Skeletal muscle tissue (tissue), 3 donors: ENCODE measurements at regions not wholly inside any gene's neighbourhood (a gene's known extent, or its start where the extent isn't known, plus 50 kb on each side); places are given as distances from the start of the nearest gene placed in this dataset.
"Not testable (repeated sequence)": the region's sequence is repeated elsewhere in the genome, so short reads cannot be mapped to it uniquely, and the experiment has no call there.

ENCODE experiments used
- H3K27ac ChIP-seq: one replicate; pipeline ENCODE4 v1.7.0; 2013; ENCODE audit warnings: mild to moderate bottlenecking, low read depth, low read length, inconsistent platforms
- H3K27me3 ChIP-seq, 3 donors: one replicate each; pipeline ENCODE4 v1.7.0; 2013; ENCODE audit warnings: low read length in 3 of 3; ENCODE audit not compliant: control insufficient read depth in 3 of 3, insufficient read depth in 3 of 3
- H3K36me3 ChIP-seq, 3 donors: one replicate each; pipeline ENCODE4 v1.7.0; 2013; ENCODE audit warnings: low read length in 3 of 3; ENCODE audit not compliant: control insufficient read depth in 3 of 3, insufficient read depth in 3 of 3
- H3K4me1 ChIP-seq, 3 donors: one replicate each; pipeline ENCODE4 v1.7.0; 2013; ENCODE audit warnings: low read length in 3 of 3, mild to moderate bottlenecking in 3 of 3; ENCODE audit not compliant: control insufficient read depth in 3 of 3, insufficient read depth in 3 of 3
- H3K4me3 ChIP-seq, 3 donors: one replicate each; pipeline ENCODE4 v1.7.0; 2013; ENCODE audit warnings: low read length in 3 of 3
- H3K9ac ChIP-seq, 3 donors: one replicate each; pipeline ENCODE4 v1.7.0; 2013; ENCODE audit warnings: low read length in 3 of 3, mild to moderate bottlenecking in 3 of 3, moderate library complexity in 2 of 3, low read depth in 1 of 3
- H3K9me3 ChIP-seq, 3 donors: one replicate each; pipeline ENCODE4 v1.7.0; 2013; ENCODE audit warnings: low read length in 3 of 3; ENCODE audit not compliant: control insufficient read depth in 3 of 3
- donor health status: Osteomylitis.

DNA sequence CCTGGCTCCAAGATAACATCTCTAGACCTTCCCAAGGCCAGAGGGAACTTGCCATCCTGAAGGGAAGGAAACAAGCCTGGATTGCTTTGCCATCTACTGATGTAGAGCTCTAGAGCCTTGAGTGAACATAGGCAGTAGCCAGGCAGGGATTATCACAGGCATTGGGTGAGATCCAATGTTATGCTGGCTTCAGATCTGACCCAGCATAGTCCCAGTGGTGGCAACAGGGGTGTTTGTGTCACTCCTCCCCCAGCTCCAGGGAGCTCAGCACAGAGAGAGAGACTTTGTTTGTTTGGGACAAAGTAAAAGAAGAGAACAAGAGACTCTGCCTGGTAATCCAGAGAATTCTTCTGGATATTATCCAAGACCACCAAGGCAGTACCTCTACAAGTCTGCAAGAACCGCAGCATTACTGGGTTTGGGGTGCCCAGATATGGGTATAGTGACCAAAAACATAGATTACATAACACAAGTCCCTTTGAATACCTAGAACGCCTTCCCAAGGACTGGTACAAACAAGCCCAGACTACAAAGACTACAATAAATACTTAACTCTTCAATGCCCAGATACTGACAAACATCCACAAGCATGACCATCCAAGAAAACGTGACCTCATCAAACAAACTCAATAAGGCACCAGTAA, 137.6 kb upstream of the DAPK1 start:
- H3K27me3 ChIP-seq: no peaks in the 10 kb centered on the region
- H3K4me1 ChIP-seq: no peaks in the 10 kb centered on the region
- H3K4me3 ChIP-seq: no peak overlapping the region
- no peaks in the 10 kb centered on the region for H3K36me3 ChIP-seq
- H3K9me3 ChIP-seq: peaks cover 0 to 3% (median 0%) of the 10 kb centered on the region in 3 donors
- H3K27ac ChIP-seq: no peak overlapping the region
- no peak overlapping the region for H3K9ac ChIP-seq

DNA sequence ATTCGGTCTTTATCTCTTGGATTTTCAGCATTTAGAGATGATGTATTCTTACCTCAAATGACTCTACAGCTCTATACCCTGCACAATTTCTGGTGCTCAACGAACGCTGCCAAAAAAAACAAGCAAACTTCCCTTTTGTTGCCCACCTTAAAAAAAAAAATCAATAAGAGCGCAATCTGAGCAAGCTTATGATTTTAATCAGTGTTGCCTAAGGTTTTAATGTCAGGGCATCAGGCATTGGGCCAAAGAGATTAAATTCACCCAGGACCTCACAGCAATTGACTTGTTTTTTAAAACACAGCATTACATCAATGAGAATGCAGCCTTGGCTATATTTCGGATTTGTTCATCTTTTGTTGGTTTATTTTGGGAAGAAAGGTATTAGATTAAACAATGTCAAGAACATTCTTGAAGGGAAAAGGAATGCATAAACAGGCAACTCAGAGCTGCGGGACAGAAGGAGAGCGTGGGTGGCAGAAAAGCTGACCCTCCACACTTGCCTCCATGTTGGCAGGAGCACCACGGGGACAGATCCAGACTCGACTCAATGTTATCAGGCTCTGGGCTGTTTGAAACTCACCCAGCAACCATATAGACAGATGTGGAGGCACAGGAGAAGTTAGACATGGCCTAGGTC, 127.5 kb upstream of the DAPK1 start:
- H3K36me3 ChIP-seq: no peaks in the 10 kb centered on the region
- no peak overlapping the region for H3K9ac ChIP-seq
- H3K27ac ChIP-seq: no peak overlapping the region
- H3K9me3 ChIP-seq: no peaks in the 10 kb centered on the region
- H3K4me1 ChIP-seq: no peaks in the 10 kb centered on the region
- H3K27me3 ChIP-seq: peaks cover 0 to 6% (median 0%) of the 10 kb centered on the region in 3 donors
- H3K4me3 ChIP-seq: no peak overlapping the region

DNA sequence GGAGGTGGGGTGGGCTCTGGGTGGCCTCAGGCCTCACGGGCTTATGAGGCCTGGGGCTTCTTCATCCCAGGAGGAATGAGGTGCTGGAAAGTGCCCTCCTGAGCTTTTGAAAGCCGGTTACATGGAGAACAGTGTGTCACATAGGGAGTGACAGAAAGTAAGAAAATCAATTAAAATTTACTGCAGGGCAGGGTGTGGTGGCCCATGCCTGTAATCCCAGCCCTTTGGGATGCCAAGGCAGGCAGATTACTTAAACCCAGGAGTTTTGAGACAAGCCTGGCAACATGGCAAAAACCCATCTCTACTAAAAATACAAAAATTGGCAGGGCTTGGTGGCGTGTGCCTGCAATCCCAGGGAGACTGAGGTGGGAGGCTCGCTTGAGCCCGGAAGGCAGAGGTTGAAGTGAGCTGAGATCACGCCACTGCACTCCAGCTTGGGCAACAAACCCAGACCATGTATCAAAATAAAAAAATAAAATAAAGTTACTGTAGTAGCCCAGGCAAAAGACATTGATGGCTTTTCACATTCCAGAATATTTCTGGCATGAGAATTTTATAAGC, 125.8 kb upstream of the DAPK1 start:
- no peak overlapping the region for H3K4me3 ChIP-seq
- peaks cover 0 to 6% (median 0%) of the 10 kb centered on the region in 3 donors for H3K27me3 ChIP-seq
- H3K27ac ChIP-seq: no peak overlapping the region

DNA sequence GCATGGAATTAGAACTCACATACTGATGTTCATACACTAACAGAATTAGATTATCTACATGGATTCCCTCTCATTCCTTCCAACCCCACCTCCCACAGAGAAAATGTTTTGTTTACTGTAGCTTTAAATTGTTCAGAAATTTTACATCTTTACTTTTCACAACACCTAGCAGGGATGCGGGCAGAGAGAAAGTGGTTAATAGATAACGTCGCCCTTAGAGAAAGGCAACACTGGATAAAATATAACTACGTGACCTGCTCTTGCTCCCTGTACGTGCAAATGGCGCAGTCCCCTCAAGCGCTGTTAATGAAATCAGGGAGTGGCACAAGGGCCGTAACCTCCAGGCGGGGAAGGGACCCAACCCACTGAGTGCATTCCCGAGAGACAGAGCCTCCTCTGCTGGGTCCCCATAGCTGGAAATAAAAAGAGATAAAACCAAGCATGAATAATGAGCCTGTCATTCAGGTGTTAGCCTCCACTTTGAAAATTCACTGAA, 125.3 kb upstream of the DAPK1 start:
- H3K27ac ChIP-seq: no peak overlapping the region
- H3K27me3 ChIP-seq: peaks cover 0 to 6% (median 0%) of the 10 kb centered on the region in 3 donors
- no peaks in the 10 kb centered on the region for H3K36me3 ChIP-seq
- H3K4me1 ChIP-seq: no peaks in the 10 kb centered on the region
- no peak overlapping the region for H3K9ac ChIP-seq
- H3K4me3 ChIP-seq: no peak overlapping the region
- no peaks in the 10 kb centered on the region for H3K9me3 ChIP-seq

More for the DNA sequence above, 125.8 kb upstream of the DAPK1 start:
- H3K36me3 ChIP-seq: no peaks in the 10 kb centered on the region
- H3K9ac ChIP-seq: no peak overlapping the region
- no peaks in the 10 kb centered on the region for H3K4me1 ChIP-seq
- no peaks in the 10 kb centered on the region for H3K9me3 ChIP-seq

DNA sequence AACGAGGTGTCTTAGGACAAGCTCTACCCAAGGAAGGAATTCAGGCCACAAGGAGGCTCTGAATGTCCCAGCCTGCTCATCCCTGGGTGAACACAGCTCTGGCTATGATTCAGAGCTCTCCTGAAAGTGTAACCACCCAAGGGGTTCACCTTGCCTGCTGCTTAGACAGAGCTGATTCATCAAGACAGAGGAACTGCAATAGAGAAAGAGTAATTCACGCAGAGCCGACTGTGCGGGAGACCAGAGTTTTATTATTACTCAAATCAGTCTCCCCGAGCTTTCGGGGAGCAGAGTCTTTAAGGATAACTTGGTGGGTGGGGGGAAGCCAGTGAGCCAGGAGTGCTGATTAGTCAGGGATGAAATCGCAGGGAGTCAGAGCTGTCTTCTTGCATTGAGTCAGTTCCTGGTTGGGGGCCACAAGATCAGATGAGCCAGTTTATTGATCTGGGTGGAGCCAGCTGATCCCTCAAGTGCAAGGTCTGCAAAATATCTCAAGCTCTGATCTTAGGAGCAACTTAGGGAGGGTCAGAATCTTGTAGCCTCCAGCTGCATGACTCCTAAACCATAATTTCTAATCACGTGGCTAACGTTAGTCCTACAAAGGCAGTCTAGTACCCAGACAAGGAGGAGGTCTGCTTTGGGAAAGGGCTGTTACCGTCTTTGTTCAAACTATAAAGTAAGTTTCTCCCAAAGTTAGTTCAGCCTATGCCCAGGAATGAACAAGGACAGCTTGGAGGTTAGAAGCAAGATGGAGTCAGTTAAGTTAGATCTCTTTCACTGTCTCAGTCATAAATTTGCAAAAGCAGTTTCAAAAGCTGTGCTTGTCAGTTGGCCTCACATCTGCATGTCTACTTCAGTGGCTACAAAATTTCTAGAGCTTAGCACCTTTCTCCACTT, 123.4 kb upstream of the DAPK1 start:
- H3K27ac ChIP-seq, H3K4me1 ChIP-seq, H3K36me3 ChIP-seq, H3K4me3 ChIP-seq, H3K9ac ChIP-seq, H3K9me3 ChIP-seq, H3K27me3 ChIP-seq: not testable (repeated sequence)

DNA sequence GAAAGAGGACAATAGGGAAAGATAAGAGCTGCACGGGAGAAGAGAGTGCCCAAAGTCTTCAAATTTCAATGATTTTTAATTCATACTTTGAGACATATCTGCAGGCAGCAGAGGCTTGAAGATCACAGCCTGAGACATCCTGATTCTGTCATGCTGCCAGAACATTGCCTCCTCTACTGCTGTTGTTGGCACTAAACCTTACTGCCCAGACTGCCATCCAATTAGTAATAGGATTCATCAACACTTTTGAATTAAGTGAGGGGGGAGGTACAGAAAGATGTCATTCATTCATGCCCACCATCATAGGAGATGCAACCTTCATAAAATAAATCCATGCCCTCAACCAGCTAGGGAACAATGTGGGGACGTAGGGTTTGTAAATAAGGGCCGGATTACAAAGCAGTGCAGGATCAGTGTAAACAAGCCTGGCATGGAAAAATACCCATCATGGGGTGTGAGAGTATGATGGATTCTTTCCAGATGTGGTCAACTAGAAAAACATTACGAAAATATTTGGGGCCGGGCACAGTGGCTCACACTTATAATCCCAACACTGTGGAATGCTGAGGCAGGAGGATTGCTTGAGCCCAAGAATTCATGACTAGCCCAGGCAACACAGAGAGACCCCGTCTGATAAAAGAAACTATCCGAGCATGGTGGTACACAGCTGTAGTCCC, 122.1 kb upstream of the DAPK1 start:
- no peaks in the 10 kb centered on the region for H3K4me1 ChIP-seq
- H3K27me3 ChIP-seq: peaks cover 0 to 3% (median 0%) of the 10 kb centered on the region in 3 donors
- H3K27ac ChIP-seq: no peak overlapping the region
- no peaks in the 10 kb centered on the region for H3K9me3 ChIP-seq
- no peaks in the 10 kb centered on the region for H3K36me3 ChIP-seq
- no peak overlapping the region for H3K9ac ChIP-seq
- H3K4me3 ChIP-seq: no peak overlapping the region

DNA sequence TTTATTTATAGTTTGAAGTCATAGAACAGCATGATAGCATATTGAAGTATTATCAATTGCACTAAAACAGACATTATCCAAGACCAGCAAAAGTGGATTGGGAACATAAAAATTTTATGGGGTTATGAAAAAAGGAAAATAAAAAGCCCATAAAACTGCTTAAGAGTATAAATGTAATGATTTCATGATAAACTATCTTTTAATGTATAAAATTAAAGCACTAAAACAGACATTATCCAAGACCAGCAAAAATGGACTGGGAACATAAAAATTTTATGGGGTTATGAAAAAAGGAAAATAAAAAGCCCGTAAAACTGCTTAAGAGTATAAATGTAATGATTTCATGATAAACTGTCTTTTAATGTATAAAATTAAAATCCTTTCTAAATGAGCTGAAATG, 119.0 kb upstream of the DAPK1 start:
- H3K9ac ChIP-seq: no peak overlapping the region
- no peak overlapping the region for H3K27ac ChIP-seq
- H3K27me3 ChIP-seq: no peaks in the 10 kb centered on the region
- H3K4me3 ChIP-seq: no peak overlapping the region
- H3K9me3 ChIP-seq: no peaks in the 10 kb centered on the region
- H3K36me3 ChIP-seq: no peaks in the 10 kb centered on the region
- peaks cover 0 to 6% (median 5%) of the 10 kb centered on the region in 3 donors for H3K4me1 ChIP-seq

DNA sequence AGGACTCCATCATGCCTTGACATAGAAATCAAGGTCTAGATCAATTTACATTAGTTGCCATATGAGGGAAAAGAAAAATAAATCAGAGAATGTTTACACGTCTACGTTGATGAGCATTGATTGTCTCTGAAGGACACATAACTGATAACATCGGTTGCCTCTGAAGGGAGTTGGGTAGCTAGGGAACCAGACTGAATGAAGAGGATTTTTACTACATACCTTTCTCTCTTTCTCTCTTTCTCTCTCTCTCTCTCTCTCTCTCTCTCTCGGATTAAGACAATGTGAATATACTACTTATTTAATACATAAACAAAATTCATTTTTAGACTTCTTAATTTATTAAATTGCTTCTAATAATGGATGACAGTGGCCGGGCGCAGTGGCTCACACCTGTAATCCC, 118.4 kb upstream of the DAPK1 start:
- Histone ChIP-seq H3K4me1 (peaks cover 0 to 6% (median 5%) of the 10 kb centered on the region in 3 donors), H3K27ac (no peak overlapping the region), H3K4me3 (no peak overlapping the region), H3K27me3 (no peaks in the 10 kb centered on the region), H3K9ac (no peak overlapping the region), H3K36me3 (no peaks in the 10 kb centered on the region), H3K9me3 (no peaks in the 10 kb centered on the region)

DNA sequence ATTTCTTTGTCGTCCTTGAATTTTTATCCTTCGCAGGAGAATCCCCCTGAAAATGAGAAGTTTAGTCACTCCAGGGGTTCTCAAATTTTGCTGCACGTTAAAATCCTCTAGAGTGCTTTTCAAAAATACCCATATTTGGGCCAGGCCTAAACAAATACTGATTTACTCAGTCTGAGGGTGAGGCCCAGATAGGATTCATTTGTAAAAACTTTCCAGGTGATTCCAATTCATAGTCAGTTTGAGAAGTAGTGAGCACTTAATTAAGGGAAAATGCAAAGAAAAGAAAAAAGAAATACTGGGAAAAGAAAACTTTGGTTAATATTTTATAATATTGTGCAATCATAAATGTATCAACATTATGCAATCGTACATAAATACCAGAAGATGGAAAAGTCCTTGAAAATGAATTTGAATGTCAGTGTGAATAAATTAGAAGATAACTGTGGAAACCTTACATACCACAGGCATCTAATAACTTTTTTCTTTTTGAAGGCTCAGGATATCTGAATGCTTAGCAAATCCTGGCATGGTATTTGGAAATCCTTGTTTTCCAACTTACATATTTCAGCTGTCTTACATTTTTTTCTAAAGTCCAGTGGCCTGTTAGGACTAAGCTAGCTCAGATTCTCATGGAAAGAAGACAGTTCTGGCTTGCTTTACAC, 116.5 kb upstream of the DAPK1 start:
- no peak overlapping the region for H3K9ac ChIP-seq

More for the DNA sequence above, 116.5 kb upstream of the DAPK1 start:
- no peak overlapping the region for H3K27ac ChIP-seq
- H3K27me3 ChIP-seq: no peaks in the 10 kb centered on the region
- H3K4me1 ChIP-seq: peaks cover 0 to 6% (median 5%) of the 10 kb centered on the region in 3 donors
- no peaks in the 10 kb centered on the region for H3K9me3 ChIP-seq
- H3K4me3 ChIP-seq: no peak overlapping the region
- H3K36me3 ChIP-seq: no peaks in the 10 kb centered on the region
